Gastrocnemius medialis (tissue), 4 donors: ENCODE measurements at regions not wholly inside any gene's neighbourhood (a gene's known extent, or its start where the extent isn't known, plus 50 kb on each side); places are given as distances from the start of the nearest gene placed in this dataset.

Source experiments
- POLR2A ChIP-seq, 2 donors: fragments of 450-650 bp; IDR thresholded peaks; one replicate each; pipeline ENCODE4 v1.6.1; 2017; ENCODE audit warnings: antibody characterized with exemption in 2 of 2, mild to moderate bottlenecking in 2 of 2, moderate library complexity in 2 of 2
- TF ChIP-seq, protein P1 (sequence below), 5 experiments: fragments of 450-650 bp in 3 of 5; fragments of 200-600 bp in 2 of 5; sonication (generic) in 2 of 5; IDR thresholded peaks in 4 of 5; conservative IDR thresholded peaks in 1 of 5; 1 replicate in 4 of 5; 2 replicates in 1 of 5; pipeline ENCODE4 v1.5.1; 2016 to 2019; ENCODE audit warnings: antibody characterized with exemption in 5 of 5, mild to moderate bottlenecking in 3 of 5, moderate library complexity in 3 of 5

GRCh38 chr17:63178530-63178929 lies 212.5 kb downstream of the TANC2 start:
- no peak for TF ChIP-seq POLR2A (IDR thresholded peaks at IDR 0.05)
- TF ChIP-seq, protein P1, sequence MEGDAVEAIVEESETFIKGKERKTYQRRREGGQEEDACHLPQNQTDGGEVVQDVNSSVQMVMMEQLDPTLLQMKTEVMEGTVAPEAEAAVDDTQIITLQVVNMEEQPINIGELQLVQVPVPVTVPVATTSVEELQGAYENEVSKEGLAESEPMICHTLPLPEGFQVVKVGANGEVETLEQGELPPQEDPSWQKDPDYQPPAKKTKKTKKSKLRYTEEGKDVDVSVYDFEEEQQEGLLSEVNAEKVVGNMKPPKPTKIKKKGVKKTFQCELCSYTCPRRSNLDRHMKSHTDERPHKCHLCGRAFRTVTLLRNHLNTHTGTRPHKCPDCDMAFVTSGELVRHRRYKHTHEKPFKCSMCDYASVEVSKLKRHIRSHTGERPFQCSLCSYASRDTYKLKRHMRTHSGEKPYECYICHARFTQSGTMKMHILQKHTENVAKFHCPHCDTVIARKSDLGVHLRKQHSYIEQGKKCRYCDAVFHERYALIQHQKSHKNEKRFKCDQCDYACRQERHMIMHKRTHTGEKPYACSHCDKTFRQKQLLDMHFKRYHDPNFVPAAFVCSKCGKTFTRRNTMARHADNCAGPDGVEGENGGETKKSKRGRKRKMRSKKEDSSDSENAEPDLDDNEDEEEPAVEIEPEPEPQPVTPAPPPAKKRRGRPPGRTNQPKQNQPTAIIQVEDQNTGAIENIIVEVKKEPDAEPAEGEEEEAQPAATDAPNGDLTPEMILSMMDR (IDR thresholded peaks at IDR 0.05 in 4 of 5, conservative IDR thresholded peaks at IDR 0.05 in 1 of 5) = no peak
